ENCODE measurements at regions not wholly inside any gene's neighbourhood (a gene's known extent, or its start where the extent isn't known, plus 50 kb on each side); places are given as distances from the start of the nearest gene placed in this dataset.

DNA sequence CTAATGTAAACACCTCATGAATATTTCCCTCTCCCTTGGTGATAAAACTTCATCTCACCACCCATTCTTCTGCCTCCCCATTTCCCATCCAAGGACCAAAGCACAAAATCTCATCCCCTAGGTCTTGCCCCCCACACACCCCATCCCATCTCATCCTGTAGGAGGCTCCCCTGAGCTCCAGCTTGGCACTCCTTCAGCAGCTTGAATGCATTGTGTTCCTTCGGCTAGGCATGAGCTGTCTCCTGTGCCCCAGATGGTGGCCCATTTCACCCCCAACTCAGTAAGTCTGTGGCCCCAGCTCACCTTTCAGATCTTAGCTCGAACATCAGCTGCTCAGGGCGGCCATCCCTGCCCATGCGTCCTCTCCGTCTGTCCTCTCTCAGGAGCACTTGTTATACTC, 203.6 kb upstream of the NR2F2 start:
- H4K20me1 ChIP-seq (ENCODE audit: insufficient read depth, low read length) = no peaks in the 10 kb centered on the region
- H3K9ac ChIP-seq (ENCODE audit: low read length) = no peak overlapping the region
- H3K79me2 ChIP-seq (ENCODE audit: low read length) = no peaks in the 10 kb centered on the region
- no peaks in the 10 kb centered on the region for H3K27me3 ChIP-seq (replicated peaks; ENCODE audit: insufficient read depth, low read length)
- H2AFZ ChIP-seq (ENCODE audit: low read length) = no peak overlapping the region
- no peak overlapping the region for H3K4me2 ChIP-seq (ENCODE audit: low read depth, low read length)
- TF ChIP-seq, protein P1, sequence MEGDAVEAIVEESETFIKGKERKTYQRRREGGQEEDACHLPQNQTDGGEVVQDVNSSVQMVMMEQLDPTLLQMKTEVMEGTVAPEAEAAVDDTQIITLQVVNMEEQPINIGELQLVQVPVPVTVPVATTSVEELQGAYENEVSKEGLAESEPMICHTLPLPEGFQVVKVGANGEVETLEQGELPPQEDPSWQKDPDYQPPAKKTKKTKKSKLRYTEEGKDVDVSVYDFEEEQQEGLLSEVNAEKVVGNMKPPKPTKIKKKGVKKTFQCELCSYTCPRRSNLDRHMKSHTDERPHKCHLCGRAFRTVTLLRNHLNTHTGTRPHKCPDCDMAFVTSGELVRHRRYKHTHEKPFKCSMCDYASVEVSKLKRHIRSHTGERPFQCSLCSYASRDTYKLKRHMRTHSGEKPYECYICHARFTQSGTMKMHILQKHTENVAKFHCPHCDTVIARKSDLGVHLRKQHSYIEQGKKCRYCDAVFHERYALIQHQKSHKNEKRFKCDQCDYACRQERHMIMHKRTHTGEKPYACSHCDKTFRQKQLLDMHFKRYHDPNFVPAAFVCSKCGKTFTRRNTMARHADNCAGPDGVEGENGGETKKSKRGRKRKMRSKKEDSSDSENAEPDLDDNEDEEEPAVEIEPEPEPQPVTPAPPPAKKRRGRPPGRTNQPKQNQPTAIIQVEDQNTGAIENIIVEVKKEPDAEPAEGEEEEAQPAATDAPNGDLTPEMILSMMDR (IDR thresholded peaks at IDR 0.05; ENCODE audit: low read length) = no peak
- TF ChIP-seq EZH2phosphoT487 (IDR thresholded peaks at IDR 0.05; ENCODE audit: low read length) = no peak
- TF ChIP-seq EZH2 (optimal IDR thresholded peaks at IDR 0.05; ENCODE audit: low read depth, low read length) = no peak
- H3K36me3 ChIP-seq (replicated peaks; ENCODE audit: insufficient read depth, low read length) = no peaks in the 10 kb centered on the region
- H3K9me2 ChIP-seq (replicated peaks; ENCODE audit: insufficient read depth, low read length) = no peaks in the 10 kb centered on the region
- peaks cover 15% of the 10 kb centered on the region; the same call in 1 of the 2 replicates for H3K4me1 ChIP-seq (ENCODE audit: low read length)
- H3F3A ChIP-seq (ENCODE audit: insufficient read depth, low read length) = no peaks in the 10 kb centered on the region
- no peak overlapping the region for H3K4me3 ChIP-seq (ENCODE audit: low read length)
- no peaks in the 10 kb centered on the region for H3K9me3 ChIP-seq (replicated peaks; ENCODE audit: insufficient read depth, low read length)
- no peak overlapping the region for H3K27ac ChIP-seq (ENCODE audit: low read length)
- no peak for DNase-seq

DNA sequence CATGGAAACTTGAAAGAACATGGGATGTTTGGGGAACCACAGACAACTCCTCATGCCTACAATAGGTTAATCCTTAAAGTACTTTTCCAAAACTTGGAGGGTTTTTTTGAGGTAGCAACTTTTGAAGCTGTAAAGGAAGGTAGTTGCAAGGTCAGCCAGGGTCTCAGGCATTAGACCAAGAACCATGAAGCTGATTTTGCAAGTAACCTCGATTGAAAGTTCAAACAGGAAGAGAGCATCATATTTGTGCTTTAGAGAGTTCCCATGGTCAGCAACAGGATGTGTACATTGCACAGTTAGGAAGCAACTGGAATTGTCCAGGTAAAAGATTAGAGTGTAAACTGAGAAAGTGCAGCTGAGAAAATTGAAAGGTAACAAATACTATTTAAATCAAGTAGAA, 199.8 kb upstream of the NR2F2 start:
- no peaks in the 10 kb centered on the region for H3K27me3 ChIP-seq (replicated peaks; ENCODE audit: insufficient read depth, low read length)
- H3K79me2 ChIP-seq (ENCODE audit: low read length) = no peaks in the 10 kb centered on the region
- H3K4me1 ChIP-seq (ENCODE audit: low read length) = peaks cover 7% of the 10 kb centered on the region; the same call in 1 of the 2 replicates
- H3K9me3 ChIP-seq (replicated peaks; ENCODE audit: insufficient read depth, low read length) = no peaks in the 10 kb centered on the region
- no peaks in the 10 kb centered on the region for H4K20me1 ChIP-seq (ENCODE audit: insufficient read depth, low read length)
- no peak overlapping the region for H3K27ac ChIP-seq (ENCODE audit: low read length)
- H3K4me2 ChIP-seq (ENCODE audit: low read depth, low read length) = peak overlapping the region; percentile 15; the same call in 1 of the 2 replicates
- no peaks in the 10 kb centered on the region for H3K36me3 ChIP-seq (replicated peaks; ENCODE audit: insufficient read depth, low read length)
- no peaks in the 10 kb centered on the region for H3F3A ChIP-seq (ENCODE audit: insufficient read depth, low read length)
- no peaks in the 10 kb centered on the region for H3K9me2 ChIP-seq (replicated peaks; ENCODE audit: insufficient read depth, low read length)
- no peak overlapping the region for H2AFZ ChIP-seq (ENCODE audit: low read length)
- H3K4me3 ChIP-seq (ENCODE audit: low read length) = no peak overlapping the region
- DNase-seq = peak; percentile 23
- no peak for TF ChIP-seq EZH2phosphoT487 (IDR thresholded peaks at IDR 0.05; ENCODE audit: low read length)
- no peak overlapping the region for H3K9ac ChIP-seq (ENCODE audit: low read length)

DNA sequence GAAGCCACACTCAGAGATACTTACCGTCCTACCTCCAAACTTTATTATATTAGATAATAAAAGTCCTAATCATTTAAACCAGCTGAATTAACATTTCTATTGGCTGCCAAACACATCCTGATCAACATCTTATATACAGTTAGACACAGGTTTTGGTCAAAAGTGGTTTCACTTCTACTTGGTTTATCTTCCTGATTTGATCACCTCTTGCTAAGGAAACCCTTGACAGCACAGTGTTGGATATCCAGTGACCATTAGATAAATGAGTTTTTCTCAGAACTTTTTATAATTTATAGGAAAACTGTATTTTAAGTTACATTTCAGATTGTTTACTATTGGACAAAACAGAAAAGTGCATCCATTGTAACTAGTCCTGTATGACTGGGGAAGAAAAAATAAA, 198.4 kb upstream of the NR2F2 start:
- no peak for DNase-seq
- H3K4me2 ChIP-seq (ENCODE audit: low read depth, low read length) = no peak overlapping the region
- H3K9me3 ChIP-seq (replicated peaks; ENCODE audit: insufficient read depth, low read length) = no peaks in the 10 kb centered on the region
- TF ChIP-seq, protein P1 (IDR thresholded peaks at IDR 0.05; ENCODE audit: low read length) = no peak
- TF ChIP-seq EZH2phosphoT487 (IDR thresholded peaks at IDR 0.05; ENCODE audit: low read length) (no peak), EZH2 (optimal IDR thresholded peaks at IDR 0.05; ENCODE audit: low read depth, low read length) (no peak)
- H3K27ac ChIP-seq (ENCODE audit: low read length) = no peak overlapping the region
- no peaks in the 10 kb centered on the region for H3K9me2 ChIP-seq (replicated peaks; ENCODE audit: insufficient read depth, low read length)
- no peaks in the 10 kb centered on the region for H3F3A ChIP-seq (ENCODE audit: insufficient read depth, low read length)
- H4K20me1 ChIP-seq (ENCODE audit: insufficient read depth, low read length) = no peaks in the 10 kb centered on the region
- H3K9ac ChIP-seq (ENCODE audit: low read length) = no peak overlapping the region
- H2AFZ ChIP-seq (ENCODE audit: low read length) = no peak overlapping the region
- no peaks in the 10 kb centered on the region for H3K27me3 ChIP-seq (replicated peaks; ENCODE audit: insufficient read depth, low read length)
- H3K79me2 ChIP-seq (ENCODE audit: low read length) = no peaks in the 10 kb centered on the region
- no peaks in the 10 kb centered on the region for H3K36me3 ChIP-seq (replicated peaks; ENCODE audit: insufficient read depth, low read length)
- peaks cover 7% of the 10 kb centered on the region; the same call in 1 of the 2 replicates for H3K4me1 ChIP-seq (ENCODE audit: low read length)
- H3K4me3 ChIP-seq (ENCODE audit: low read length) = no peak overlapping the region

DNA sequence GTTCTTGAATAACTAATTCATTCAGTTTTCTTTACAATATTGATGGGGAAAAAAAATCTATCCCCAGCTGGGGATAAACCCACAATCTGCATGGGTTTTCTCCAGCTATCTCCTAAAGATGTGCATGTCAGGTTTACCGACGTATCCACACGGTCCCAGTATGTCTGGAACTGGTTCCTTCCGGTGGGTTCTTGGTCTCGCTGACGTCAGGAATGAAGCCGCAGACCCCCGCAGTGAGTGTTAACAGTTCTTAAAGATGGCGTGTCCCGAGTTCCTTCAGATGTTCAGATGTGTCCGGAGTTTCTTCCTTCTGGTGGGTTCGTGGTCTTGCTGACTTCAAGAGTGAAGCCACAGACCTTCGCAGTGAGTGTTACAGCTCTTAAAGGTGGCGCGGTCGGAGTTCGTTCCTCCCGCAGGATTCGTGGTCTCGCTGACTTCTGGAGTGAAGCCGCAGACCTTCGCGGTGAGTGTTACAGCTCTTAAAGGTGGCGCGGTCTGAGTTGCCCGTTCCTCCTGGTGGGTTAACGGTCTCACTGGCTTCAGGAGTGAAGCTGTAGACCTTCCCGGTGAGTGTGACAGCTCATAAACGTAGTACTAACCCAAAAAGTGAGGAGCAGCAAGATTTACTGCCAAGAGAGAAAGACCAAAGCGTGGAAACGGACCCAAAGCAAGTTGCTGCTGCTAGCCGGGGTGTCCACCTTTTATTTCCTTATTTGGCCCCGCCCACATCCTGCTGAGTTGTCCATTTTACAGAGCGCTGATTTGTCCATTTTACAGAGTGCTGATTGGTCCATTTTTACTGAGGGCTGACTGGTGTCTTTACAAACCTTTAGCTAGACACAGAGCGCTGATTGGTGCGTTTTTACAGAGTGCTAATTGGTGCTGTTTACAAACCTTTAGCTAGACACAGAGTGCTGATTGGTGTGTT, 195.1 kb upstream of the NR2F2 start:
- H4K20me1 ChIP-seq (ENCODE audit: insufficient read depth, low read length) = no peaks in the 10 kb centered on the region
- no peak overlapping the region for H3K9ac ChIP-seq (ENCODE audit: low read length)
- H3K79me2 ChIP-seq (ENCODE audit: low read length) = no peaks in the 10 kb centered on the region
- H3K27me3 ChIP-seq (replicated peaks; ENCODE audit: insufficient read depth, low read length) = no peaks in the 10 kb centered on the region
- no peak overlapping the region for H2AFZ ChIP-seq (ENCODE audit: low read length)
- no peaks in the 10 kb centered on the region for H3K36me3 ChIP-seq (replicated peaks; ENCODE audit: insufficient read depth, low read length)
- H3K4me2 ChIP-seq (ENCODE audit: low read depth, low read length) = no peak overlapping the region
- no peak overlapping the region for H3K27ac ChIP-seq (ENCODE audit: low read length)
- no peaks in the 10 kb centered on the region for H3K9me3 ChIP-seq (replicated peaks; ENCODE audit: insufficient read depth, low read length)
- no peaks in the 10 kb centered on the region for H3F3A ChIP-seq (ENCODE audit: insufficient read depth, low read length)
- TF ChIP-seq EZH2phosphoT487 (IDR thresholded peaks at IDR 0.05; ENCODE audit: low read length) (no peak), EZH2 (optimal IDR thresholded peaks at IDR 0.05; ENCODE audit: low read depth, low read length) (no peak)
- TF ChIP-seq, protein P1 (IDR thresholded peaks at IDR 0.05; ENCODE audit: low read length) = no peak
- no peak overlapping the region for H3K4me3 ChIP-seq (ENCODE audit: low read length)
- no peaks in the 10 kb centered on the region for H3K9me2 ChIP-seq (replicated peaks; ENCODE audit: insufficient read depth, low read length)
- peaks cover 5% of the 10 kb centered on the region; the same call in 1 of the 2 replicates for H3K4me1 ChIP-seq (ENCODE audit: low read length)
- DNase-seq = no peak

Measured in MM.1S (cell line).